SIG-M5 (cell line): ENCODE measurements at regions not wholly inside any gene's neighbourhood (a gene's known extent, or its start where the extent isn't known, plus 50 kb on each side); places are given as distances from the start of the nearest gene placed in this dataset.

Experiments
- DNase-seq: peaks from one replicate; lab custom pipeline; 2025; lab: John Stamatoyannopoulos, UW

GRCh38 chr13:58187881-58188280, 556.3 kb downstream of the PCDH17 start:
- no peak for DNase-seq

DNA sequence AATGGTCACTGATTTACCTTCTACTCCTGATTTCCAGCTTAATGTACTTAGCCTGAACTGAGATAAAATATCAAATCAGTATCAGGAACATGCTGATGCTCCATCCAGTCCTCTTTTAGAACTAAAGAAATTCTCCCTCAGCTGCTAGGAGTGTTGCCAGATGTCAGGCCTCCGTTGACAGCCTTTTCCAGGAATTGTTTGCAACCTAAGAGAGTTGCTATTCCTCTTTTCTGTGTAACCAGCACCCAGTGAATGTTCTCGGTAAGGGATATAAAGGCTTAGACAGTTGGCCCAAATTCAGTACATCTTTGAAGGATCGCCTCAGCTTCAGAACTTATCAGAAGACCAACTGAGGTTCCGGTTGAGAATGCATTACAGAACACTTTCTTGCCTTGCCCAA, 559.0 kb downstream of the PCDH17 start:
- DNase-seq: no peak

- DNase-seq: no peak
Measured at GRCh38 chr13:58191754-58192153, 560.2 kb downstream of the PCDH17 start.

DNA sequence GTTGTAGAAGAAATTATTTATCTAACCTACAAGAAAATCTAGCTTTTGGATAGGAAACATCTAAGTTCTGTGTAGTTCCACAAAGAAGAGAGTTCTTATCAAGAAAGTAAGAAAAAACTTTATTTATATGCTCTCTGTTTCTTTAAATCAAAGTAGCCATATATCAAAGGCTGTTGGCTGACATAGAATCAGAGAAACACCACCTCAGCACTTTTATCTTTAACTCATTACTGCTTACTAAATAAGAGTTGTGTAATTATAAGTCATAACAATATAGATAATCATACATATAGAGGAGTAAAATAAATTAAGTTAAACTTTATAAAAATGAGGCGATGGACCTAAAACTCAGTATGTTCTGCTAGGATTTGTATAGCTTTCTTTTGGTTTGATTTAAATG, 570.6 kb downstream of the PCDH17 start:
- no peak for DNase-seq

GRCh38 chr13:58207501-58207900, 576.0 kb downstream of the PCDH17 start:
- no peak for DNase-seq

- DNase-seq: no peak
Measured at GRCh38 chr13:58235454-58235853, 603.9 kb downstream of the PCDH17 start.

GRCh38 chr13:58238972-58239773, 607.6 kb downstream of the PCDH17 start:
- DNase-seq: no peak

GRCh38 chr13:58239774-58240268, 608.3 kb downstream of the PCDH17 start:
- DNase-seq: no peak

DNA sequence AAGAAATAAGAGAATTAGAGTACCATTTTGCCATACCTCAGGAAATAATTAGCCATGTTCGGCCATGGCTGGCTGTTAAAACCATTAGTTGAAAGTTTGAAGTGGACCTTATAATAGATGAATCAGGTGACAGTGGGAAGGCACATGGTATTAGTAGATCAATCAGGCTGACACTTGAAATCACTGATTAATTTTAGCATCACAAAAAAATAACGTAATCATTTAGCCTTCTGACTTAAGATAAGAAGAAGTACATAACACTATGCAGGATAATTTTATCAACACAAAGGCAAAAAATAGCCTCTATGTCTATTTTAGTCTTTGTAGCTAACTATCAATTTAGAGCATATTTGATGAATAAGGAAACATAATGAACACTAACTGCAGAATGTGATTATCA, 615.5 kb downstream of the PCDH17 start:
- no peak for DNase-seq

DNA sequence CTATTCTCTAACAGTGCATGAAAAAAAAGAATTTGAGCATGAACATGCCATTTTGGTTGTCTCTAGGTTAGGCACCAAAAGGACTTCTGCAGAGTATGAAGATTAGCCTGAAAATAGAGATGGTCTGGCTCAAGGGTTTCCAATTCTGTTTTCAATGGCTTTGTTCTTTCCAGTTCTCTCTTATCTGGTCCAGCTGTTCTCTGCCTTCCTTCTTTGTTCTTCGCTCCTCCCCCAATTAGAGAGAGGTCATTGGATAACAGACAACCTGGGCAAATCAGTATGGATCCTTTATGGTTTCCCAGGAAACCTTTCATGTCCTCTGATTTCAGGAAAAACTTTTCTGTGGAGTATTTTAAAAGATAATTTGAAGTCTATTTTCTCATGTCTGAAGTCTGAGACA, 623.4 kb downstream of the PCDH17 start:
- no peak for DNase-seq

DNA sequence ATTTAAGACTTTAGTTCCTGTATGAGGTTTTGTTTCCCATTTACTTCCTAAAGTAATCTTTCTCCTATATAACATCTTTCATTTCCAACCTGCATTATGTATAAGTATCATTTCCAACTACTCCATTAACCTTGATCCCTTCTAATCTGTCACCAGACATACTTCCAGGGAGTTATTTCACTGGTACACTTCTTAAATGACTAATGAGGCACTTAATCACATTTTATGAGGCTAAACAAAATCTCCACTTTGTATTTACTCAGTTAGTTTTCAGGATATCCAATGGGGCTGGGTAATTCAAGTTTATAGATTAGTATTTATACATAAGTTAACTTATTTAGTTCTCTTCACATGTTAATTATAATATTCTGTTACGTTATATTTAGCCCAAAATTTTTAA, 634.7 kb downstream of the PCDH17 start:
- DNase-seq: no peak

- no peak for DNase-seq
Measured at GRCh38 chr13:58298556-58299135, 667.1 kb downstream of the PCDH17 start.

- DNase-seq: no peak
Measured at GRCh38 chr13:58300224-58300623, 668.7 kb downstream of the PCDH17 start.

DNA sequence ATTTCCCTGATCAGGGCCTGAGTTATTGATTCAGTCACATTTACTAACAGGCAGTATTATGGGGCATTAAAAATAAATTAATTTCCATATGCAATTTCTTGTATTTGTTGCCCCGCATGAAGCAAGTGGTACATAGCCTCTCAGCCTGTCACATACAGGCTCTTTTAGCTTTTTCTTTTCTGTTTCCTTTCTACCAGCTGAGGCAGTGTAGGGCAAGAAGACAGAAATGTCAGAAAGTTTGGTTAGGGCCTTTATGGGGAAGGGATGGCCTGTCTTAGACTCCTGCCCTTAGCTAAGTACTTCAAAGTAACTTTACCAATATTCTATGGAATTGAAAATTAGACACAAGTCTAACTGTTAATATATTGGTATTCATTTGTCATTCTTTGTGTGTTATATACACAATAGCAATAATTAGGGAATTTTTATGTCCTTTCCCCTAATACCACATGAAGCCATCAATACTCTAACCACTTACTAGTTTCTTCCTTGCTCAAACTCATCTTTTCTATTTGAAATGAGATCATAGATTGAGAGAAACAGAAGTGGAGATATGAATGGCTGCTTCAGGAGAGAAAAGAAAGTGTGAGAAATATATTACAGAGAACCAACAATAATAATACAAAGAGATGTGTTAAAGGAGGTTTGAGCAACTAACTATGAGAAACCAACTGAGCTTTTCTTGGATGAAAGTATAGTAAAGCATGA, 669.6 kb downstream of the PCDH17 start:
- DNase-seq: no peak

GRCh38 chr13:58302349-58302748, 670.8 kb downstream of the PCDH17 start:
- no peak for DNase-seq

DNA sequence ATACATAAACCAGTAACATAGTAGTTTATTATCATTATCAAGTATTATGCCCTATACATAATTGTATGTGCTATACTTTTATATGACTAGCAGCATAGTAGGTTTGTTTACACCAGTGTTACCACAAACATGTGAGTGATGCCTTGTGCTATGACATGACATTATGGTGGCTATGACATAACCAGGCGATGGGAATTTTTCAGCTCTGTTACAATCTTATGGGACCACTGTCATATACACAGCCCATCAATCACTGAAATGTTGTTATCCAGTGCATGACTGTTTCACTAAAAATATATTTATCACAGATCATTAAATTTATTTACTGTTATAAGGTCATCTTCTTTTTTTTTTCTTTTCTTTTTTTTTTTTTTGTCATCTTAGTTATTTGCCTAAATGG, 674.5 kb downstream of the PCDH17 start:
- no peak for DNase-seq

GRCh38 chr13:58313219-58313618, 681.7 kb downstream of the PCDH17 start:
- DNase-seq: peak; percentile 14

GRCh38 chr13:58318495-58319167, 687.1 kb downstream of the PCDH17 start:
- no peak for DNase-seq

- DNase-seq: no peak
Measured at GRCh38 chr13:58324161-58324560, 692.6 kb downstream of the PCDH17 start.

GRCh38 chr13:58329746-58330145, 698.2 kb downstream of the PCDH17 start:
- DNase-seq: no peak

DNA sequence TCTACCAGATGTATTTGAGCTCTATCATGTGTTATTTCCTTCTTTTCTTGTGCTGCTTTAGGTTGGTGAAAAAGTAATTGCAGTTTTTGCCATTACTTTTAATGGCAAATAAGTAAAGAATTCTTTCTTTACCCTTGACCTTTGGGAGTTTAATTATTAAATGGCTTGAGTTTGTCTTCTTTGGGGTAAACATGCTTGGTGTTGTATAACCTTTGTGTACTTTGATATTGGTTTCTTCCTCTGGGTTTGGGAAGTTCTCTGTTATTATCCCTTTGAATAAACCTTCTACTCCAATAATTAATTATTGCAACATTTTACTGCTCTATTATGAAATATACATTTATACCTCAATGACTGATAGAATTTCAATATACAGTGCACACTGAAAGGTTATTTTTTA, 709.4 kb downstream of the PCDH17 start:
- DNase-seq: no peak

DNA sequence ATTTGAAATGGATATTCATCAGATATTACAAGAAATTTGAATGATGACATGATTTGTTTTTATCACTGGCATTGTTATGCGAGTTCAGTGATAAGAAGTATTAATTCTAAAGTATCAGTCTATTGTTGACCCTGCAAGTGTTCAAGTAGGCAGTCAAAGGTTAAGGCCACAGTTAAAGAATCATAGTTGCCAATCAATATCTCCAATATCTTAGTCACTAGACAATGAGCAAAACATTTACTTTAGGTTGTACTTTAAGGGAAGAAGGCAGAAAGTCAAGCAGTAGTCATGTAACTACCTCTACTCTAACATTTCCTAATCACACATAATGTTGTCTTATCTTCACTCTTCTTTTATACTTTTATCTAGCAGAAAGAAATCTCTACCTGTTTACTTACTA, 709.8 kb downstream of the PCDH17 start:
- no peak for DNase-seq

GRCh38 chr13:58343076-58343475, 711.5 kb downstream of the PCDH17 start:
- no peak for DNase-seq
